A549 (cell line): ENCODE measurements at regions not wholly inside any gene's neighbourhood (a gene's known extent, or its start where the extent isn't known, plus 50 kb on each side); places are given as distances from the start of the nearest gene placed in this dataset.

Experiments used
- ATAC-seq, 2 experiments: fragments of 200-7000 bp in 1 of 2; fragments of >200 bp in 1 of 2; cut with Nextera tagmentation in 1 of 2; cut with Tn5 transposase in 1 of 2; 3 replicates each; pipeline versions ENCODE4 v1.8.0 to v1.9.1; 2018 to 2020; ENCODE audit warnings: mild to moderate bottlenecking in 1 of 2, moderate library complexity in 1 of 2
- CTCF ChIA-PET: fragments of 300-600 bp; sonication (Branson Sonifier 250); formaldehyde crosslinking; extraction: SDS; loops from one replicate; lab custom pipeline; 2021; ENCODE audit warnings: antibody characterized with exemption, inconsistent platforms; lab: Yijun Ruan, JAX
- POLR2A ChIA-PET: fragments of 350-600 bp; formaldehyde crosslinking; extraction: SDS; loops from one replicate; lab custom pipeline; 2021; ENCODE audit warnings: antibody characterized with exemption, inconsistent platforms; lab: Yijun Ruan, JAX
- DNase-seq, 2 experiments: peaks; one replicate each; pipeline versions ENCODE4 v3.0.0 to v3.0.0-alpha.2; 2011 to 2016; ENCODE audit warnings: low read depth in 1 of 2, low spot score in 1 of 2
- FAIRE-seq: peaks from 2 replicates; lab custom pipeline; 2011; peaks lifted over from hg19 to GRCh38; lab: Jason Lieb, UNC
- H3K27ac ChIP-seq, 2 experiments: fragments of >200 bp; sonication (Bioruptor Twin); formaldehyde crosslinking; 3 replicates each; pipeline ENCODE4 v1.5.1; 2016 to 2017
- H3K4me1 ChIP-seq: fragments of >200 bp; sonication (Bioruptor Twin); formaldehyde crosslinking; 3 replicates; pipeline ENCODE4 v1.6.1; 2016
- H3K4me2 ChIP-seq: fragments of >200 bp; sonication (Bioruptor Twin); formaldehyde crosslinking; 3 replicates; pipeline ENCODE4 v1.6.1; 2016
- H3K4me3 ChIP-seq: fragments of >200 bp; sonication (Bioruptor Twin); formaldehyde crosslinking; 3 replicates; pipeline ENCODE4 v1.5.1; 2016
- H3K9me3 ChIP-seq: fragments of >200 bp; sonication (Bioruptor Twin); formaldehyde crosslinking; 3 replicates; pipeline ENCODE4 v1.6.1; 2016
- BHLHE40 ChIP-seq: IDR thresholded peaks from 2 replicates; pipeline ENCODE4 v1.6.1; 2012; ENCODE audit warnings: low read depth, low read length, inconsistent platforms
- CEBPB ChIP-seq, 2 experiments: fragments of >200 bp in 1 of 2; sonication (Bioruptor Twin) in 1 of 2; formaldehyde crosslinking in 1 of 2; IDR thresholded peaks; 2 replicates each; pipeline ENCODE4 v1.6.1; 2012 to 2016
- EHF ChIP-seq: fragments of 250-450 bp; sonication (Bioruptor Pico); IDR thresholded peaks from 2 replicates; pipeline ENCODE4 v1.5.0; 2020; ENCODE audit warnings: mild to moderate bottlenecking
- EP300 ChIP-seq, 2 experiments: fragments of >200 bp; sonication (Bioruptor Twin); formaldehyde crosslinking; IDR thresholded peaks; 2 replicates in 1 of 2; 3 replicates in 1 of 2; pipeline ENCODE4 v1.6.1; 2016 to 2017
- HDAC2 ChIP-seq: fragments of 200-600 bp; sonication (generic); IDR thresholded peaks from 2 replicates; pipeline ENCODE4 v1.6.1; 2016
- HOXA7 ChIP-seq: fragments of 250-450 bp; sonication (Bioruptor Pico); IDR thresholded peaks from 2 replicates; pipeline ENCODE4 v1.5.0; 2020; ENCODE audit warnings: mild to moderate bottlenecking, moderate library complexity
- HOXB13 ChIP-seq: fragments of 250-450 bp; sonication (Bioruptor Pico); IDR thresholded peaks from 2 replicates; pipeline ENCODE4 v1.5.0; 2020; ENCODE audit warnings: low read depth, mild to moderate bottlenecking, moderate library complexity
- JUNB ChIP-seq: fragments of >200 bp; sonication (Bioruptor Twin); formaldehyde crosslinking; IDR thresholded peaks from 2 replicates; pipeline ENCODE4 v1.6.1; 2016
- KDM1A ChIP-seq: fragments of 200-600 bp; sonication (generic); IDR thresholded peaks from 2 replicates; pipeline ENCODE4 v1.6.1; 2016; ENCODE audit warnings: low read depth, mild to moderate bottlenecking
- KDM5A ChIP-seq: fragments of 200-600 bp; sonication (generic); IDR thresholded peaks from 2 replicates; pipeline ENCODE4 v1.6.1; 2016; ENCODE audit warnings: antibody characterized with exemption, mild to moderate bottlenecking
- MYC ChIP-seq: IDR thresholded peaks from 2 replicates; pipeline ENCODE4 v1.6.1; 2012; ENCODE audit warnings: mild to moderate bottlenecking, inconsistent platforms, low read length, improper control_type of control experiment, borderline replicate concordance
- PHF8 ChIP-seq: fragments of 200-600 bp; sonication (generic); IDR thresholded peaks from 2 replicates; pipeline ENCODE4 v1.6.1; 2016; ENCODE audit warnings: low read depth, mild to moderate bottlenecking, antibody characterized with exemption, moderate library complexity, borderline replicate concordance
- POLR2AphosphoS2 ChIP-seq: conservative IDR thresholded peaks from 2 replicates; pipeline ENCODE4 v1.6.1; 2012; ENCODE audit warnings: low read length, improper control_type of control experiment, inconsistent platforms
- RNF2 ChIP-seq: fragments of 200-600 bp; sonication (generic); IDR thresholded peaks from 2 replicates; pipeline ENCODE4 v1.6.1; 2016; ENCODE audit warnings: low read depth, mild to moderate bottlenecking, antibody characterized with exemption, moderate library complexity, borderline replicate concordance
- SREBF2 ChIP-seq: fragments of 450-650 bp; IDR thresholded peaks from 2 replicates; pipeline ENCODE4 v1.6.1; 2014; ENCODE audit warnings: mild to moderate bottlenecking, moderate library complexity
- ZFP36 ChIP-seq: fragments of 450-650 bp; IDR thresholded peaks from 2 replicates; pipeline ENCODE4 v1.6.1; 2014; ENCODE audit warnings: borderline replicate concordance; ENCODE audit not compliant: partially characterized antibody
- ZSCAN20 ChIP-seq: fragments of 250-450 bp; sonication (Bioruptor Pico); IDR thresholded peaks from 2 replicates; pipeline ENCODE4 v1.8.0; 2022; ENCODE audit warnings: mild to moderate bottlenecking, moderate library complexity
- WGBS: methylation state at CpG from one replicate; pipeline ENCODE4 v1.1.6; 2017; ENCODE audit errors: missing lambda C conversion rate; 5-methylcytosine and 5-hydroxymethylcytosine counted together
- TF ChIP-seq, protein P1 (sequence below): fragments of >200 bp; sonication (Bioruptor Twin); formaldehyde crosslinking; IDR thresholded peaks from 3 replicates; pipeline ENCODE4 v1.6.1; 2016
- TF ChIP-seq, protein P2 (sequence below): fragments of >200 bp; sonication (Bioruptor Twin); formaldehyde crosslinking; IDR thresholded peaks from 3 replicates; pipeline ENCODE4 v1.5.1; 2016
- TF ChIP-seq, protein P3 (sequence below): fragments of 200-600 bp; sonication (generic); IDR thresholded peaks from 2 replicates; pipeline ENCODE4 v1.6.1; 2016; ENCODE audit warnings: antibody characterized with exemption, mild to moderate bottlenecking, moderate library complexity
- TF ChIP-seq, protein P4 (sequence below): IDR thresholded peaks from 2 replicates; pipeline ENCODE4 v1.6.1; 2012
- TF ChIP-seq, protein P5 (sequence below): fragments of 450-650 bp; IDR thresholded peaks from 2 replicates; pipeline ENCODE4 v1.6.1; 2014; ENCODE audit warnings: antibody characterized with exemption

DNA sequence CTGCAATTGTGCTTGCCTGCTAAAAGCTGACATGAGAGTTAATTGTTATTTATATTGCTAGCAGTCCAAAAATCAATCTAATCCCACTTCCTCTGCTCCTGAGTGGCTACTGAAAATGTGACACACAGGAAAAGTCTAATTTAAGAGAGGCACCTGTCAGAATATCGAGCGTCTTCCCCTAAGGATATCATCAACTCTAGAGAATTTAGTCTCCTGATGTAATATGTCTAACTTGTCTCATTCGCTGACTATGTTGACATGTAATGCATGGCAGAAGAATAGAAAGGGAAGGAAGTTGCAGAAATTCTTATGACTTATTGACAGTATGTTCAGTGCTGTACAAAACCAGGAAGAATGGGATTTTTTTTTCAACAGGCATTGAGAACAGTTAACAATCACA is 893.4 kb upstream of the CDH8 start:
- Histone ChIP-seq H3K9me3 (no peaks in the 10 kb centered on the region), H3K4me3 (no peak overlapping the region), H3K27ac (no peak overlapping the region), H3K4me2 (no peak overlapping the region), H3K4me1 (no peaks in the 10 kb centered on the region)
- ATAC-seq (no peak), FAIRE-seq (no peak), DNase-seq (no peak)
- TF ChIP-seq SREBF2 (no peak), EHF (CRISPR knock-in tag) (no peak), JUNB (no peak), KDM5A (no peak), PHF8 (no peak), KDM1A (no peak), ZFP36 (no peak), POLR2AphosphoS2 (no peak), HDAC2 (no peak), MYC (no peak), CEBPB (IDR thresholded peaks at IDR 0.05) (no peak), RNF2 (no peak), HOXB13 (no peak), ZSCAN20 (no peak)
- TF ChIP-seq, protein P1, sequence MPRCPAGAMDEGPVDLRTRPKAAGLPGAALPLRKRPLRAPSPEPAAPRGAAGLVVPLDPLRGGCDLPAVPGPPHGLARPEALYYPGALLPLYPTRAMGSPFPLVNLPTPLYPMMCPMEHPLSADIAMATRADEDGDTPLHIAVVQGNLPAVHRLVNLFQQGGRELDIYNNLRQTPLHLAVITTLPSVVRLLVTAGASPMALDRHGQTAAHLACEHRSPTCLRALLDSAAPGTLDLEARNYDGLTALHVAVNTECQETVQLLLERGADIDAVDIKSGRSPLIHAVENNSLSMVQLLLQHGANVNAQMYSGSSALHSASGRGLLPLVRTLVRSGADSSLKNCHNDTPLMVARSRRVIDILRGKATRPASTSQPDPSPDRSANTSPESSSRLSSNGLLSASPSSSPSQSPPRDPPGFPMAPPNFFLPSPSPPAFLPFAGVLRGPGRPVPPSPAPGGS: no peak
- TF ChIP-seq, protein P2, sequence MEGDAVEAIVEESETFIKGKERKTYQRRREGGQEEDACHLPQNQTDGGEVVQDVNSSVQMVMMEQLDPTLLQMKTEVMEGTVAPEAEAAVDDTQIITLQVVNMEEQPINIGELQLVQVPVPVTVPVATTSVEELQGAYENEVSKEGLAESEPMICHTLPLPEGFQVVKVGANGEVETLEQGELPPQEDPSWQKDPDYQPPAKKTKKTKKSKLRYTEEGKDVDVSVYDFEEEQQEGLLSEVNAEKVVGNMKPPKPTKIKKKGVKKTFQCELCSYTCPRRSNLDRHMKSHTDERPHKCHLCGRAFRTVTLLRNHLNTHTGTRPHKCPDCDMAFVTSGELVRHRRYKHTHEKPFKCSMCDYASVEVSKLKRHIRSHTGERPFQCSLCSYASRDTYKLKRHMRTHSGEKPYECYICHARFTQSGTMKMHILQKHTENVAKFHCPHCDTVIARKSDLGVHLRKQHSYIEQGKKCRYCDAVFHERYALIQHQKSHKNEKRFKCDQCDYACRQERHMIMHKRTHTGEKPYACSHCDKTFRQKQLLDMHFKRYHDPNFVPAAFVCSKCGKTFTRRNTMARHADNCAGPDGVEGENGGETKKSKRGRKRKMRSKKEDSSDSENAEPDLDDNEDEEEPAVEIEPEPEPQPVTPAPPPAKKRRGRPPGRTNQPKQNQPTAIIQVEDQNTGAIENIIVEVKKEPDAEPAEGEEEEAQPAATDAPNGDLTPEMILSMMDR: no peak
- TF ChIP-seq, protein P3, sequence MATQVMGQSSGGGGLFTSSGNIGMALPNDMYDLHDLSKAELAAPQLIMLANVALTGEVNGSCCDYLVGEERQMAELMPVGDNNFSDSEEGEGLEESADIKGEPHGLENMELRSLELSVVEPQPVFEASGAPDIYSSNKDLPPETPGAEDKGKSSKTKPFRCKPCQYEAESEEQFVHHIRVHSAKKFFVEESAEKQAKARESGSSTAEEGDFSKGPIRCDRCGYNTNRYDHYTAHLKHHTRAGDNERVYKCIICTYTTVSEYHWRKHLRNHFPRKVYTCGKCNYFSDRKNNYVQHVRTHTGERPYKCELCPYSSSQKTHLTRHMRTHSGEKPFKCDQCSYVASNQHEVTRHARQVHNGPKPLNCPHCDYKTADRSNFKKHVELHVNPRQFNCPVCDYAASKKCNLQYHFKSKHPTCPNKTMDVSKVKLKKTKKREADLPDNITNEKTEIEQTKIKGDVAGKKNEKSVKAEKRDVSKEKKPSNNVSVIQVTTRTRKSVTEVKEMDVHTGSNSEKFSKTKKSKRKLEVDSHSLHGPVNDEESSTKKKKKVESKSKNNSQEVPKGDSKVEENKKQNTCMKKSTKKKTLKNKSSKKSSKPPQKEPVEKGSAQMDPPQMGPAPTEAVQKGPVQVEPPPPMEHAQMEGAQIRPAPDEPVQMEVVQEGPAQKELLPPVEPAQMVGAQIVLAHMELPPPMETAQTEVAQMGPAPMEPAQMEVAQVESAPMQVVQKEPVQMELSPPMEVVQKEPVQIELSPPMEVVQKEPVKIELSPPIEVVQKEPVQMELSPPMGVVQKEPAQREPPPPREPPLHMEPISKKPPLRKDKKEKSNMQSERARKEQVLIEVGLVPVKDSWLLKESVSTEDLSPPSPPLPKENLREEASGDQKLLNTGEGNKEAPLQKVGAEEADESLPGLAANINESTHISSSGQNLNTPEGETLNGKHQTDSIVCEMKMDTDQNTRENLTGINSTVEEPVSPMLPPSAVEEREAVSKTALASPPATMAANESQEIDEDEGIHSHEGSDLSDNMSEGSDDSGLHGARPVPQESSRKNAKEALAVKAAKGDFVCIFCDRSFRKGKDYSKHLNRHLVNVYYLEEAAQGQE: no peak
- TF ChIP-seq, protein P4, sequence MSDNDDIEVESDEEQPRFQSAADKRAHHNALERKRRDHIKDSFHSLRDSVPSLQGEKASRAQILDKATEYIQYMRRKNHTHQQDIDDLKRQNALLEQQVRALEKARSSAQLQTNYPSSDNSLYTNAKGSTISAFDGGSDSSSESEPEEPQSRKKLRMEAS: no peak
- 0% methylated on average over 3 of the region's 3 CpGs for WGBS
- POLR2A ChIA-PET: no interaction called here
- CTCF ChIA-PET: interaction anchor here (1.0 to 1.4 kb wide), 2 partner anchors 14 to 183 kb away, joined by 3 read pairs; no protein-coding TSS in a partner anchor

DNA sequence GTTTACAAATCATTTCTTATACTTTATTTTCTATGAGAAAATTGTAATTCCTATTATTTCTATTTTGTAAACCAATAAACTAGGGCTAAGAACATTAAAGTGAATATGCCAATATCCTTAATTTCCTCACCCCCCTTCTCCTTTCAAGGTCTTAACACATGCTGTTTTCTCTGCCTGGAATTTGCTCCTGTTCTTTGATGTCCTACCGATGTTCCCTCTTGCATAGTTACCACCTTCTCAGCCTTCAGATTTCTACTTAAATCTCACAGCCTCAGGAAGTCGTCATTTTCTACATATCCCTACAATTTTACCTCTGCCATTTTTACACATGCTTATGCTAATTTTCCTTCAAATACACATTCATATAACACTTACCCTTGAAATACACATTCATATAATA is 890.9 kb upstream of the CDH8 start:
- POLR2A ChIA-PET: no interaction called here
- CTCF ChIA-PET: no interaction called here
- no peak for TF ChIP-seq KDM1A
- no peak for TF ChIP-seq EP300 (IDR thresholded peaks at IDR 0.05)
- TF ChIP-seq, protein P3: no peak
- TF ChIP-seq, protein P5, sequence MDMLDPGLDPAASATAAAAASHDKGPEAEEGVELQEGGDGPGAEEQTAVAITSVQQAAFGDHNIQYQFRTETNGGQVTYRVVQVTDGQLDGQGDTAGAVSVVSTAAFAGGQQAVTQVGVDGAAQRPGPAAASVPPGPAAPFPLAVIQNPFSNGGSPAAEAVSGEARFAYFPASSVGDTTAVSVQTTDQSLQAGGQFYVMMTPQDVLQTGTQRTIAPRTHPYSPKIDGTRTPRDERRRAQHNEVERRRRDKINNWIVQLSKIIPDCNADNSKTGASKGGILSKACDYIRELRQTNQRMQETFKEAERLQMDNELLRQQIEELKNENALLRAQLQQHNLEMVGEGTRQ: no peak
- TF ChIP-seq BHLHE40: no peak
- TF ChIP-seq, protein P2: no peak
- no peak for TF ChIP-seq HOXA7 (CRISPR knock-in tag)
- TF ChIP-seq JUNB: no peak

More for the DNA sequence above, 890.9 kb upstream of the CDH8 start:
- no peak for DNase-seq
- Histone ChIP-seq H3K4me1 (no peaks in the 10 kb centered on the region), H3K4me2 (no peak overlapping the region), H3K27ac (no peak overlapping the region), H3K9me3 (no peaks in the 10 kb centered on the region), H3K4me3 (no peak overlapping the region)
- 3% methylated on average over 2 of the region's 2 CpGs for WGBS
- no peak for ATAC-seq
- FAIRE-seq: no peak
